Tibial nerve (tissue), 4 donors: ENCODE measurements at regions not wholly inside any gene's neighbourhood (a gene's known extent, or its start where the extent isn't known, plus 50 kb on each side); places are given as distances from the start of the nearest gene placed in this dataset.

ENCODE experiments used
- DNase-seq, 2 donors: peaks; one replicate each; pipeline ENCODE4 v3.0.0-alpha.2; 2019; ENCODE audit warnings: low spot score in 2 of 2
- H3K27ac ChIP-seq, 4 donors: fragments of 200-600 bp; sonication (generic) in 3 of 4; one replicate each; pipeline ENCODE4 v1.5.1; 2017 to 2019; ENCODE audit warnings: mild to moderate bottlenecking in 1 of 4
- H3K27me3 ChIP-seq, 2 donors: fragments of 200-600 bp; sonication (generic) in 1 of 2; one replicate each; pipeline versions ENCODE4 v1.5.1 to v1.6.0; 2017 to 2019
- H3K36me3 ChIP-seq, 3 donors: fragments of 200-600 bp; sonication (generic); one replicate each; pipeline ENCODE4 v1.5.1; 2018 to 2019
- H3K4me1 ChIP-seq, 4 donors: fragments of 200-600 bp; sonication (generic) in 3 of 4; one replicate each; pipeline ENCODE4 v1.5.1; 2017 to 2019
- H3K4me3 ChIP-seq, 4 donors: fragments of 200-600 bp; sonication (generic) in 3 of 4; one replicate each; pipeline ENCODE4 v1.5.1; 2017 to 2019; ENCODE audit warnings: mild to moderate bottlenecking in 1 of 4, moderate library complexity in 1 of 4
- H3K9me3 ChIP-seq, 4 donors: fragments of 200-600 bp; sonication (generic) in 3 of 4; one replicate each; pipeline ENCODE4 v1.5.1; 2017 to 2019
- CTCF ChIP-seq, 5 experiments: fragments of 200-600 bp in 3 of 5; fragments of 450-650 bp in 2 of 5; sonication (generic) in 3 of 5; IDR thresholded peaks; one replicate each; pipeline ENCODE4 v1.5.1; 2016 to 2019; ENCODE audit warnings: antibody characterized with exemption in 5 of 5, mild to moderate bottlenecking in 3 of 5, moderate library complexity in 2 of 5
- EP300 ChIP-seq, 2 donors: sonication (generic); formaldehyde crosslinking; IDR thresholded peaks; one replicate each; pipeline ENCODE4 v1.6.1; 2017; ENCODE audit warnings: antibody characterized with exemption in 2 of 2, mild to moderate bottlenecking in 1 of 2
- POLR2A ChIP-seq, 2 donors: fragments of 450-650 bp; IDR thresholded peaks; one replicate each; pipeline ENCODE4 v1.6.1; 2017; ENCODE audit warnings: antibody characterized with exemption in 2 of 2, mild to moderate bottlenecking in 2 of 2, moderate library complexity in 2 of 2
- WGBS, 2 donors: methylation state at CpG; one replicate each; pipeline ENCODE4 v1.1.5; 2018; 5-methylcytosine and 5-hydroxymethylcytosine counted together

DNA sequence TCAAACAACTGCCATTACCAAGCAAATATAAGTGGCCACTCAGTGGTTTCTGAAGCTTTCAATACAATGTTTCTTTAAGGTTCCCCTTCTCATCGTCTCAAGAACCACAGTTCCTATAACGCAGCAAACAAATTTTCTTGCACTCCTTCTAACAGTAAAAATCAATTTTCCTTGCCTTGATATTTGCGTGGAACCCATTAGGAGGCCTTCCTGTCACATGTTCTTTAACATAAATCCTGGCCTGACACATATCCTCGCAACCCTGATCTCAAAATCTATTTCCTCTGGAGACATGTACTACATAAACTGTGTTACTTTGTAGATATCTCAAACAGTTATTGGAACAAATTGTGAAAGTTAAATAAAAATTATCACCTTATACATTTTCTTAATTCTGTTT lies 65.9 kb upstream of the MANEA start:
- H3K4me3 ChIP-seq: no peak overlapping the region
- H3K27ac ChIP-seq: no peak overlapping the region
- WGBS, 2 donors: 33 to 44% methylated on average over 4 of the region's 4 CpGs
- no peaks in the 10 kb centered on the region for H3K9me3 ChIP-seq
- H3K36me3 ChIP-seq: no peaks in the 10 kb centered on the region
- H3K27me3 ChIP-seq: no peaks in the 10 kb centered on the region
- DNase-seq: no peak
- no peaks in the 10 kb centered on the region for H3K4me1 ChIP-seq
- TF ChIP-seq POLR2A (IDR thresholded peaks at IDR 0.05): no peak
- TF ChIP-seq CTCF (IDR thresholded peaks at IDR 0.05): no peak
- TF ChIP-seq EP300 (IDR thresholded peaks at IDR 0.05): no peak

DNA sequence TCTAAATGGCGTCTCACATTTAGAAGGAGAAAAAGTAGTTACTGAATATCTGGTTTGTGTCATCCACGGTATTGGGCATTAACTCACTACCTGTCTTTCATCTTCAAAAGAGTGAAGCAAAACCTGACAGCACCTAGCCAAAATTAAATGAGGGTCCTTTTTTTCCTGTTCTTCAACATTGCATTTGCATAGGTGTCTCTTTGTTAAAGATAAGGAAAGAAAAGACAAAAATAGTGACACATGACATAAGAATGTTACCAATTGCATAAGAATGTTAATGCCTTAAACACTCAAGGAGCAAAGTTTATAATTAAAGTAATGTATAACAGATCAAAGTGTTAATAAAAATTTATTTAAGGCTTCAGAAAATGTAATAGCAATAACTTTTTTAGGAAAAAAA lies 61.4 kb upstream of the MANEA start:
- WGBS, 2 donors: 69 to 77% methylated on average over 2 of the region's 2 CpGs
- no peak for DNase-seq
- no peak overlapping the region for H3K4me3 ChIP-seq
- H3K9me3 ChIP-seq: no peaks in the 10 kb centered on the region
- no peaks in the 10 kb centered on the region for H3K27me3 ChIP-seq
- TF ChIP-seq POLR2A (IDR thresholded peaks at IDR 0.05): no peak
- no peak for TF ChIP-seq CTCF (IDR thresholded peaks at IDR 0.05)
- no peak for TF ChIP-seq EP300 (IDR thresholded peaks at IDR 0.05)
- H3K27ac ChIP-seq: no peak overlapping the region
- no peaks in the 10 kb centered on the region for H3K36me3 ChIP-seq
- H3K4me1 ChIP-seq: no peaks in the 10 kb centered on the region

DNA sequence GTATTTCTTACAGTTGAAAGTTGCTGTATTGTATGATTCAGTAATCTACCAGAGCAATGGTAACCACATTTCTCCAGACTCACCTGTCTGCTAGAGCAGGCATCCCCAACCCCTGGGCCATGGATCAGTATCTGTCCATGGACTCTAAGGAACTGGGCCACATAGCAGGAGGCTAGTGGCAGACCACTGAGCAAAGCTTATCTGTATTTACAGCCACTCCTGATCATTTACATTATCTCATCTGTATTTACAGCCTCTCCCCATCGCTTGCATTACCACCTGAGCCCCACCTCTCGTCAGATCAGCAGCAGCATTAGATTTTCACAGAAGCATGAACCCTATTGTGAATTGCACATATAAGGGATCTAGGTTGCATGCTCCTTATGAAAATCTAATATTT lies 60.3 kb upstream of the MANEA start:
- no peak for DNase-seq
- no peaks in the 10 kb centered on the region for H3K9me3 ChIP-seq
- no peaks in the 10 kb centered on the region for H3K27me3 ChIP-seq
- TF ChIP-seq CTCF (IDR thresholded peaks at IDR 0.05) (no peak), EP300 (IDR thresholded peaks at IDR 0.05) (no peak), POLR2A (IDR thresholded peaks at IDR 0.05) (no peak)
- no peaks in the 10 kb centered on the region for H3K4me1 ChIP-seq
- no peak overlapping the region for H3K27ac ChIP-seq
- H3K36me3 ChIP-seq: no peaks in the 10 kb centered on the region
- 79 to 81% methylated on average over 2 of the region's 2 CpGs for WGBS, 2 donors
- no peak overlapping the region for H3K4me3 ChIP-seq

DNA sequence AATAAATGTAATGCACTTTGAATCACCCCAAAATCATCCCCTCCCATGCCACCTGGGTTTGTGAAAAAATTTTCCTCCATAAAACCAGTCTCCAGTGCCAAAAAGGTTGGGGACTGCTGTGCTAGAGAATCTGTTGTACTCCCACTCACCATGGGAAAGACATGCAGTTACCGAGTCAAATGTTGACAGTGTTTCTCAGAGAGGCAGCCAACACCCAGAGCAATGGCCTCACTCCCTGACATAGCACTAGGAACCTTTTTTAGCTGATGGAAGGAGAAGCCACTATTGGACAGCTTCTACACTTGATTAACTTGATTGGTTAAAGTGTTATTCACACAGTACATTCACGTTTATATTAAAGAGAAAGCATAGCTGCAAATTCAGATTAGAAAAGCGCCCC lies 59.8 kb upstream of the MANEA start:
- TF ChIP-seq CTCF (IDR thresholded peaks at IDR 0.05) (no peak), POLR2A (IDR thresholded peaks at IDR 0.05) (no peak), EP300 (IDR thresholded peaks at IDR 0.05) (no peak)

DNA sequence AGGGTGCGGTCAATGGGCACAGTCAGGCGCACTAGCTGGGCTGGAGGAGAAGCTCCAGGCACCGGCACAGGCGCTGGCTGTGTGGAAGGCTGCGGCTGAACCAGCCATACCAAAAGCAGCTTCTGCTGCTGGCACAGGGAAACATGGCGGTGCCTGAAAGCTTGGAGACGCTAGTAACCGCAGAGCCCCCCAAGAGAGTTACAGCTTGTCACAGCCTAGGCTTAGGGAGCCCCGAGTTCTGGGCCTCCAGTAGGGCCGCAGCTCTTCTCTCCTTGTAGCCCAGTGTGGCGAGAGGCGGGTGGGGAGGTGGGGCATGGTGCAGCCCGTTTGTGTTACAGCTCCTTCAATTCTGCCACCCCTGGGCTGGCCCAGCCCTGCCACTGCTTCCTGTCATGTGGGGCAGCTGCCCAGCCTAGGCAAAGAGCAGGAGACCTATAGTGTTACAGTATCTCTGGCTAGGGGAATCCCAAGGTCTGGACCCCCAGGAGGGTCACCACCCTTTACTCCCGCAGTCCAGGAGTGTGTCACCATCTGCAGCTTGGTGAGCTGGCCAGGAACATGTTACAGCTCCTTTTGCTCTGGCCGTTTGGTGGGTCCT lies 58.6 kb upstream of the MANEA start:
- Histone ChIP-seq H3K4me1 (no peaks in the 10 kb centered on the region), H3K9me3 (no peaks in the 10 kb centered on the region), H3K36me3 (no peaks in the 10 kb centered on the region), H3K27me3 (no peaks in the 10 kb centered on the region), H3K27ac (no peak overlapping the region), H3K4me3 (no peak overlapping the region)
- 89 to 92% methylated on average over 11 to 13 of the region's 15 CpGs for WGBS, 2 donors
- no peak for DNase-seq
- TF ChIP-seq POLR2A (IDR thresholded peaks at IDR 0.05) (no peak), EP300 (IDR thresholded peaks at IDR 0.05) (no peak), CTCF (IDR thresholded peaks at IDR 0.05) (no peak)

More for the DNA sequence above, 59.8 kb upstream of the MANEA start:
- Histone ChIP-seq H3K4me3 (no peak overlapping the region), H3K27ac (no peak overlapping the region), H3K4me1 (no peaks in the 10 kb centered on the region), H3K27me3 (no peaks in the 10 kb centered on the region), H3K9me3 (no peaks in the 10 kb centered on the region), H3K36me3 (no peaks in the 10 kb centered on the region)
- DNase-seq: no peak
- 63 to 69% methylated on average over 3 of the region's 3 CpGs for WGBS, 2 donors
